Psoas muscle (tissue), 7 donors: ENCODE measurements at regions not wholly inside any gene's neighbourhood (a gene's known extent, or its start where the extent isn't known, plus 50 kb on each side); places are given as distances from the start of the nearest gene placed in this dataset.

ENCODE experiments used
- ATAC-seq, 4 donors: fragments of 200-7000 bp; cut with Tn5 transposase; one replicate each; pipeline ENCODE4 v1.9.1; 2020; ENCODE audit warnings: moderate library complexity in 3 of 4, mild to moderate bottlenecking in 2 of 4
- DNase-seq, 2 donors: peaks; one replicate each; pipeline ENCODE4 v3.0.0-alpha.2; 2020
- H3K27ac ChIP-seq: fragments of 200-600 bp; one replicate; pipeline ENCODE4 v1.8.0; 2022
- H3K27me3 ChIP-seq, 3 donors: fragments of 200-600 bp in 1 of 3; one replicate each; pipeline versions ENCODE4 v1.6.1 to v1.8.0; 2013 to 2022; ENCODE audit warnings: low read length in 2 of 3, mild to moderate bottlenecking in 2 of 3, moderate library complexity in 1 of 3; ENCODE audit not compliant: insufficient read depth in 3 of 3
- H3K36me3 ChIP-seq, 2 donors: fragments of 200-600 bp in 1 of 2; one replicate each; pipeline versions ENCODE4 v1.6.1 to v1.8.0; 2013 to 2022; ENCODE audit warnings: low read depth in 1 of 2, mild to moderate bottlenecking in 1 of 2, moderate library complexity in 1 of 2; ENCODE audit not compliant: insufficient read depth in 1 of 2
- H3K4me1 ChIP-seq: fragments of 200-600 bp; one replicate; pipeline ENCODE4 v1.8.0; 2022
- H3K4me3 ChIP-seq: fragments of 200-600 bp; one replicate; pipeline ENCODE4 v1.8.0; 2022; ENCODE audit warnings: mild to moderate bottlenecking
- H3K9me3 ChIP-seq: fragments of 200-600 bp; one replicate; pipeline ENCODE4 v1.8.0; 2022
- WGBS, 3 donors: extraction: QIAGEN DNeasy Blood & Tissue Kit; methylation state at CpG; one replicate each; pipeline versions ENCODE4 v1.1.6 to v1.1.7; 2013; 5-methylcytosine and 5-hydroxymethylcytosine counted together
- intact Hi-C, 2 donors: fragments of 100-400 bp; cut with DNase I; formaldehyde crosslinking; loops; one replicate each; pipeline versions ENCODE4 v1.11.0 to v1.14.2; 2022
- TF ChIP-seq, protein P1 (sequence below): fragments of 200-600 bp; IDR thresholded peaks from one replicate; pipeline ENCODE4 v1.8.0; 2022; ENCODE audit warnings: antibody characterized with exemption
- donor health status: healthy with polysubstance abuse.
- donor health status: DM: no; HTN: no; CAD: no; lungs with moderate emphysema.
- donor health status: Bipolar disorder and iron deficiency.
- donor health status: healthy.
- donor health status: DM: yes; HTN: yes; CAD: no.
- donor health status: DM: no; HTN: no; CAD: no.
- donor health status: DM: yes; HTN: yes; CAD: no.

DNA sequence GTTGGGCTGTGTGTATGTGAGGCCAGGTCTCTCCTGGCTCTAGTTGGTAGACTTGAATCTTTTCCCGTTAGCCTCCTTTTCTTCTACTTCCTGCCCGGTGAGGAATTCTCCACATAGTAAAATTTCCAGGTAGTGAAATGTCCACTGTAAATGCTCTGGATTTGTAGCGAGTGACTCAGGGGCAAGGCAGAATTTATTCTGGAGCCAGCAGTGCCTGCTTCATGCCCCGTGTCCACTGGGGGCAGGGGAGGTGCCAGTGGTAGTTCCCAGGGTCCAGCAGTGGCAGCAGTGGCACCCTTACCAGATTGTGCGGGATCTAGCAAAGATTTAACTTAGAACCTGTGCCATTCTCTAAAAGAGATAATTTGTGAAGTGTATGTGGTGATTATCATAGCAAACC is 74.5 kb upstream of the USP24 start:
- Histone ChIP-seq H3K9me3 (no peaks in the 10 kb centered on the region), H3K36me3 (no peaks in the 10 kb centered on the region), H3K4me1 (no peaks in the 10 kb centered on the region), H3K27me3 (no peaks in the 10 kb centered on the region), H3K27ac (no peak overlapping the region), H3K4me3 (no peak overlapping the region)
- DNase-seq (no peak), ATAC-seq (no peak)
- intact Hi-C loops, result loop anchor here (5.0 to 10.0 kb wide), 4 partner anchors 48 to 1535 kb away; partner anchors contain the start of gene FYB2 (in 1 of the 2)
- 90 to 92% (median 92%) methylated on average over 5 of the region's 5 CpGs for WGBS, 3 donors
- TF ChIP-seq, protein P1, sequence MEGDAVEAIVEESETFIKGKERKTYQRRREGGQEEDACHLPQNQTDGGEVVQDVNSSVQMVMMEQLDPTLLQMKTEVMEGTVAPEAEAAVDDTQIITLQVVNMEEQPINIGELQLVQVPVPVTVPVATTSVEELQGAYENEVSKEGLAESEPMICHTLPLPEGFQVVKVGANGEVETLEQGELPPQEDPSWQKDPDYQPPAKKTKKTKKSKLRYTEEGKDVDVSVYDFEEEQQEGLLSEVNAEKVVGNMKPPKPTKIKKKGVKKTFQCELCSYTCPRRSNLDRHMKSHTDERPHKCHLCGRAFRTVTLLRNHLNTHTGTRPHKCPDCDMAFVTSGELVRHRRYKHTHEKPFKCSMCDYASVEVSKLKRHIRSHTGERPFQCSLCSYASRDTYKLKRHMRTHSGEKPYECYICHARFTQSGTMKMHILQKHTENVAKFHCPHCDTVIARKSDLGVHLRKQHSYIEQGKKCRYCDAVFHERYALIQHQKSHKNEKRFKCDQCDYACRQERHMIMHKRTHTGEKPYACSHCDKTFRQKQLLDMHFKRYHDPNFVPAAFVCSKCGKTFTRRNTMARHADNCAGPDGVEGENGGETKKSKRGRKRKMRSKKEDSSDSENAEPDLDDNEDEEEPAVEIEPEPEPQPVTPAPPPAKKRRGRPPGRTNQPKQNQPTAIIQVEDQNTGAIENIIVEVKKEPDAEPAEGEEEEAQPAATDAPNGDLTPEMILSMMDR, result no peak

GRCh38 chr1:55289042-55289441 is 73.9 kb upstream of the USP24 start:
- no peak for ATAC-seq
- H3K36me3 ChIP-seq, result no peaks in the 10 kb centered on the region
- no peak overlapping the region for H3K27ac ChIP-seq
- H3K4me3 ChIP-seq, result no peak overlapping the region
- 96 to 97% (median 97%) methylated on average over 7 of the region's 7 CpGs for WGBS, 3 donors
- TF ChIP-seq, protein P1, result no peak
- intact Hi-C loops, result loop anchor here (5.0 to 10.0 kb wide), 4 partner anchors 48 to 1536 kb away; partner anchors contain the start of gene FYB2 (in 1 of the 2)
- H3K4me1 ChIP-seq, result no peaks in the 10 kb centered on the region
- H3K9me3 ChIP-seq, result no peaks in the 10 kb centered on the region
- no peak for DNase-seq
- H3K27me3 ChIP-seq, result no peaks in the 10 kb centered on the region

GRCh38 chr1:55288245-55288644 is 73.1 kb upstream of the USP24 start:
- Histone ChIP-seq H3K4me3 (no peak overlapping the region), H3K4me1 (no peaks in the 10 kb centered on the region), H3K27me3 (no peaks in the 10 kb centered on the region), H3K27ac (no peak overlapping the region), H3K9me3 (no peaks in the 10 kb centered on the region), H3K36me3 (no peaks in the 10 kb centered on the region)
- peak in 1 of 4 donors; percentile 29 for ATAC-seq
- intact Hi-C loops, result loop anchor here (5.0 to 10.0 kb wide), 4 partner anchors 49 to 1537 kb away; partner anchors contain the start of gene FYB2 (in 1 of the 2)
- TF ChIP-seq, protein P1, result no peak
- peak in 1 of 2 donors; percentile 60 for DNase-seq
- WGBS, 3 donors, result 78 to 93% (median 79%) methylated on average over 13 of the region's 13 CpGs

DNA sequence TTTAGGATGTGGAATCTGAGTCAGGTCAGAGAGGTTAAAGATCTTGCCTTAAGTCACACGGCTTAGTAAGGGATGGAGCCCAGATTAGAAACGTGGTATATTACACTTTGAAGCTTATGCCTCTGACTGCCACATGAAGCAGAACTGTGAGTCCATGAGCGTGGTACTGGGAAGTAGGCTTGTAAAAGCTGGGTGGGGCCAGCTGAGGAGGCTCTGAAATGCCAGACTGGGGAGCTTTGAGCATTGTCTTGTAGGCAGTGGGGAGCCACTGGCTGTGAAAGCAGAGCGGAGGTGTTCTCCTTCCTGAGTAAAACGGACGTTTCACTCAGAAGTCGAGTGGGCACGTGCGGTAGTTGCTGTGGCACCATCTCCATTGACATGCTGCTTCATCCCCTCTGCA is 72.6 kb upstream of the USP24 start:
- no peaks in the 10 kb centered on the region for H3K36me3 ChIP-seq
- H3K4me1 ChIP-seq, result no peaks in the 10 kb centered on the region
- intact Hi-C loops, result loop anchor here (5.0 to 10.0 kb wide), 4 partner anchors 50 to 1537 kb away; partner anchors contain the start of gene FYB2 (in 1 of the 2)
- no peak overlapping the region for H3K27ac ChIP-seq
- ATAC-seq (no peak), DNase-seq (no peak)
- TF ChIP-seq, protein P1, result no peak
- H3K27me3 ChIP-seq, result no peaks in the 10 kb centered on the region
- 75 to 86% (median 77%) methylated on average over 9 of the region's 9 CpGs for WGBS, 3 donors
- no peaks in the 10 kb centered on the region for H3K9me3 ChIP-seq
- H3K4me3 ChIP-seq, result no peak overlapping the region
